ENCODE measurements at regions not wholly inside any gene's neighbourhood (a gene's known extent, or its start where the extent isn't known, plus 50 kb on each side); places are given as distances from the start of the nearest gene placed in this dataset.

GRCh38 chr4:17082186-17082585 lies 183.7 kb upstream of the LDB2 start:
- no peaks in the 10 kb centered on the region for H4K20me1 ChIP-seq (ENCODE audit: insufficient read depth, low read length, poor library complexity, severe bottlenecking)
- H3K4me3 ChIP-seq (ENCODE audit: low read length, poor library complexity, severe bottlenecking), result no peak overlapping the region
- H3K27me3 ChIP-seq (ENCODE audit: insufficient read depth, low read length, poor library complexity, severe bottlenecking), result no peaks in the 10 kb centered on the region
- no peaks in the 10 kb centered on the region for H3K79me2 ChIP-seq (ENCODE audit: insufficient read depth, low read length)
- H3K9me2 ChIP-seq (replicated peaks; ENCODE audit: low read depth, low read length), result no peaks in the 10 kb centered on the region
- H3K9me3 ChIP-seq (ENCODE audit: insufficient read depth, low read depth, low read length), result no peaks in the 10 kb centered on the region
- no peak overlapping the region for H3K4me2 ChIP-seq (ENCODE audit: low read depth, low read length, poor library complexity, severe bottlenecking)
- no peak overlapping the region for H2AFZ ChIP-seq (ENCODE audit: low read length)
- no peaks in the 10 kb centered on the region for H3K36me3 ChIP-seq (ENCODE audit: insufficient read depth, low read length)
- H3K9ac ChIP-seq (ENCODE audit: low read depth, low read length, poor library complexity, severe bottlenecking), result no peak overlapping the region
- no peaks in the 10 kb centered on the region for H3K4me1 ChIP-seq (ENCODE audit: insufficient read depth, low read length, poor library complexity, severe bottlenecking)
- H3F3A ChIP-seq (ENCODE audit: low read depth), result no peaks in the 10 kb centered on the region
- TF ChIP-seq CTCF (conservative IDR thresholded peaks at IDR 0.05; ENCODE audit: low read length), result no peak

- no peak overlapping the region for H3K4me2 ChIP-seq (ENCODE audit: low read depth, low read length, poor library complexity, severe bottlenecking)
- H2AFZ ChIP-seq (ENCODE audit: low read length), result no peak overlapping the region
Observed at GRCh38 chr4:17081179-17081578, 182.7 kb upstream of the LDB2 start.

GRCh38 chr4:17077105-17077504 lies 178.7 kb upstream of the LDB2 start:
- Histone ChIP-seq H3K4me2 (ENCODE audit: low read depth, low read length, poor library complexity, severe bottlenecking) (no peak overlapping the region), H3K9ac (ENCODE audit: low read depth, low read length, poor library complexity, severe bottlenecking) (no peak overlapping the region), H3K36me3 (ENCODE audit: insufficient read depth, low read length) (no peaks in the 10 kb centered on the region), H3K4me3 (ENCODE audit: low read length, poor library complexity, severe bottlenecking) (no peak overlapping the region), H3K27me3 (ENCODE audit: insufficient read depth, low read length, poor library complexity, severe bottlenecking) (no peaks in the 10 kb centered on the region), H3K4me1 (ENCODE audit: insufficient read depth, low read length, poor library complexity, severe bottlenecking) (no peaks in the 10 kb centered on the region), H3K9me3 (ENCODE audit: insufficient read depth, low read depth, low read length) (no peaks in the 10 kb centered on the region), H2AFZ (ENCODE audit: low read length) (no peak overlapping the region), H3K79me2 (ENCODE audit: insufficient read depth, low read length) (no peaks in the 10 kb centered on the region), H3F3A (ENCODE audit: low read depth) (no peaks in the 10 kb centered on the region), H3K9me2 (replicated peaks; ENCODE audit: low read depth, low read length) (no peaks in the 10 kb centered on the region), H4K20me1 (ENCODE audit: insufficient read depth, low read length, poor library complexity, severe bottlenecking) (no peaks in the 10 kb centered on the region)
- TF ChIP-seq CTCF (conservative IDR thresholded peaks at IDR 0.05; ENCODE audit: low read length) (no peak), EZH2phosphoT487 (IDR thresholded peaks at IDR 0.05; ENCODE audit: borderline replicate concordance) (no peak)

More at GRCh38 chr4:17081179-17081578, 182.7 kb upstream of the LDB2 start:
- Histone ChIP-seq H3K9me2 (replicated peaks; ENCODE audit: low read depth, low read length) (no peaks in the 10 kb centered on the region), H3F3A (ENCODE audit: low read depth) (no peaks in the 10 kb centered on the region), H3K36me3 (ENCODE audit: insufficient read depth, low read length) (no peaks in the 10 kb centered on the region), H4K20me1 (ENCODE audit: insufficient read depth, low read length, poor library complexity, severe bottlenecking) (no peaks in the 10 kb centered on the region), H3K79me2 (ENCODE audit: insufficient read depth, low read length) (no peaks in the 10 kb centered on the region), H3K9me3 (ENCODE audit: insufficient read depth, low read depth, low read length) (no peaks in the 10 kb centered on the region), H3K4me1 (ENCODE audit: insufficient read depth, low read length, poor library complexity, severe bottlenecking) (no peaks in the 10 kb centered on the region), H3K27me3 (ENCODE audit: insufficient read depth, low read length, poor library complexity, severe bottlenecking) (no peaks in the 10 kb centered on the region), H3K9ac (ENCODE audit: low read depth, low read length, poor library complexity, severe bottlenecking) (no peak overlapping the region), H3K4me3 (ENCODE audit: low read length, poor library complexity, severe bottlenecking) (no peak overlapping the region)
- TF ChIP-seq CTCF (conservative IDR thresholded peaks at IDR 0.05; ENCODE audit: low read length), result no peak
- TF ChIP-seq EZH2phosphoT487 (IDR thresholded peaks at IDR 0.05; ENCODE audit: borderline replicate concordance), result no peak

Measured in Loucy (cell line).